HCT116 (cell line): ENCODE measurements at regions not wholly inside any gene's neighbourhood (a gene's known extent, or its start where the extent isn't known, plus 50 kb on each side); places are given as distances from the start of the nearest gene placed in this dataset.

Source experiments
- ATAC-seq: fragments of 200-7000 bp; cut with Tn5 transposase; 2 replicates; pipeline ENCODE4 v1.9.1; 2020; ENCODE audit warnings: mild to moderate bottlenecking, moderate library complexity
- BruUV-seq: library from RNA; stranded (reverse); fragments of 400-500 nt; replicated peaks from 2 replicates; lab custom pipeline; 2021; lab: Mats Ljungman, UMichigan
- CTCF ChIA-PET: fragments of 300-600 bp; sonication (Branson Sonifier 250); formaldehyde crosslinking; loops from one replicate; lab custom pipeline; 2021; ENCODE audit warnings: antibody characterized with exemption; lab: Charles Lee
- POLR2A ChIA-PET: fragments of 300-600, 350-600 bp; sonication (Branson Sonifier 250); formaldehyde crosslinking; loops from one replicate; lab custom pipeline; 2021; ENCODE audit warnings: antibody characterized with exemption; lab: Charles Lee
- RAD21 ChIA-PET, 2 experiments: fragments of 300-600 bp; sonication (Branson Sonifier 250); formaldehyde crosslinking; loops; one replicate each; lab custom pipeline; 2023; ENCODE audit warnings: low total read pairs in 2 of 2; ENCODE audit not compliant: uncharacterized antibody in 2 of 2, unreplicated experiment in 2 of 2, low non-redundant PET in 1 of 2; lab: Charles Lee
- DNase-seq: peaks from one replicate; pipeline ENCODE4 v3.0.0-alpha.2; 2010; ENCODE audit warnings: low read depth, low spot score
- H2AFZ ChIP-seq: fragments of 200-600 bp; shearing (Covaris generic), sonication (generic); 2 replicates; pipeline ENCODE4 v1.6.1; 2017; ENCODE audit warnings: low read depth, mixed run types, mixed read lengths, antibody characterized with exemption, low read length; ENCODE audit not compliant: poor library complexity, severe bottlenecking
- H3K27ac ChIP-seq: 2 replicates; pipeline ENCODE4 v1.5.1; 2012; ENCODE audit warnings: low read depth, low read length
- H3K27me3 ChIP-seq: fragments of 200-600 bp; sonication (generic); 2 replicates; pipeline ENCODE4 v1.6.1; 2016; ENCODE audit warnings: mixed run types, low read length, mixed read lengths; ENCODE audit not compliant: insufficient read depth
- H3K36me3 ChIP-seq, 2 experiments: fragments of 200-500 bp in 1 of 2; fragments of 200-600 bp in 1 of 2; sonication (Bioruptor generic) in 1 of 2; sonication (generic) in 1 of 2; 2 replicates each; pipeline versions ENCODE4 v1.5.1 to v1.6.1; 2014 to 2016; ENCODE audit warnings: low read length in 2 of 2, inconsistent platforms in 1 of 2, mixed read lengths in 1 of 2, mixed run types in 1 of 2; ENCODE audit not compliant: insufficient read depth in 2 of 2, control insufficient read depth in 1 of 2
- H3K4me1 ChIP-seq, 2 experiments: fragments of 200-600 bp in 1 of 2; sonication (generic) in 1 of 2; 2 replicates each; pipeline versions ENCODE4 v1.5.1 to v1.6.1; 2012 to 2017; ENCODE audit warnings: low read length in 2 of 2, inconsistent platforms in 1 of 2, mild to moderate bottlenecking in 1 of 2, mixed read lengths in 1 of 2, mixed run types in 1 of 2, moderate library complexity in 1 of 2; ENCODE audit not compliant: insufficient read depth in 2 of 2, control insufficient read depth in 1 of 2
- H3K4me2 ChIP-seq: fragments of 200-600 bp; sonication (generic); 2 replicates; pipeline ENCODE4 v1.6.1; 2017; ENCODE audit warnings: mixed run types, low read length, mixed read lengths
- H3K4me3 ChIP-seq, 2 experiments: fragments of 200-600 bp in 1 of 2; sonication (generic) in 1 of 2; replicated peaks in 1 of 2; 2 replicates each; pipeline ENCODE4 v1.5.1; 2011 to 2016; ENCODE audit warnings: low read length in 2 of 2, control low read depth in 1 of 2, low read depth in 1 of 2, mild to moderate bottlenecking in 1 of 2, mixed read lengths in 1 of 2, mixed run types in 1 of 2
- H3K79me2 ChIP-seq: fragments of 200-600 bp; sonication (generic); 2 replicates; pipeline ENCODE4 v1.6.1; 2017; ENCODE audit warnings: mild to moderate bottlenecking, mixed run types, low read length, moderate library complexity, mixed read lengths; ENCODE audit not compliant: insufficient read depth
- H3K9ac ChIP-seq: fragments of 200-600 bp; sonication (generic); 2 replicates; pipeline ENCODE4 v1.6.1; 2016; ENCODE audit warnings: low read length, mixed read lengths
- H3K9me2 ChIP-seq: fragments of 200-600 bp; sonication (generic), shearing (Covaris generic); 2 replicates; pipeline ENCODE4 v1.6.1; 2017; ENCODE audit warnings: mixed run types, mild to moderate bottlenecking, moderate library complexity; ENCODE audit not compliant: insufficient read depth
- H3K9me3 ChIP-seq, 2 experiments: fragments of 200-500 bp in 1 of 2; fragments of 200-600 bp in 1 of 2; sonication (Bioruptor generic) in 1 of 2; sonication (generic) in 1 of 2; 2 replicates each; pipeline ENCODE4 v1.6.1; 2014 to 2017; ENCODE audit warnings: low read length in 2 of 2, mixed read lengths in 2 of 2, inconsistent platforms in 1 of 2, low read depth in 1 of 2, mild to moderate bottlenecking in 1 of 2, mixed run types in 1 of 2, moderate library complexity in 1 of 2; ENCODE audit not compliant: control insufficient read depth in 1 of 2, insufficient read depth in 1 of 2
- H4K20me1 ChIP-seq: fragments of 200-600 bp; sonication (generic), shearing (Covaris generic); 2 replicates; pipeline ENCODE4 v1.6.1; 2017; ENCODE audit warnings: mixed run types, mild to moderate bottlenecking, moderate library complexity; ENCODE audit not compliant: insufficient read depth
- ELF1 ChIP-seq: IDR thresholded peaks from 2 replicates; pipeline ENCODE4 v1.6.1; 2012; ENCODE audit warnings: low read depth, borderline replicate concordance
- REST ChIP-seq: IDR thresholded peaks from 2 replicates; pipeline ENCODE4 v1.6.1; 2012; ENCODE audit warnings: low read depth
- SP1 ChIP-seq: IDR thresholded peaks from 2 replicates; pipeline ENCODE4 v1.6.1; 2012; ENCODE audit warnings: low read depth
- YY1 ChIP-seq: IDR thresholded peaks from 2 replicates; pipeline ENCODE4 v1.6.1; 2011; ENCODE audit warnings: low read length, low read depth, moderate library complexity, mild to moderate bottlenecking; ENCODE audit not compliant: insufficient replicate concordance; ENCODE audit errors: extremely low read depth
- ZFX ChIP-seq: fragments of 450-650 bp; IDR thresholded peaks from 2 replicates; pipeline ENCODE4 v1.6.1; 2017
- intact Hi-C: fragments of 100-400 bp; cut with micrococcal nuclease; formaldehyde crosslinking; loops from 2 replicates; pipeline ENCODE4 v1.10.0; 2022
- TF ChIP-seq, protein P1 (sequence below): IDR thresholded peaks from 2 replicates; pipeline ENCODE4 v1.6.1; 2012

GRCh38 chr11:81072273-81072672 is 1631.4 kb upstream of the TENM4 start:
- DNase-seq (no peak), ATAC-seq (no peak)
- no peaks in the 10 kb centered on the region for H3K36me3 ChIP-seq
- ChIA-PET CTCF (no interaction called here), POLR2A (no interaction called here), RAD21 (no interaction called here)
- H3K9me3 ChIP-seq: peaks cover 8 to 16% of the 10 kb centered on the region in 2 experiments; a peak in 2 of 4 replicates
- no peak overlapping the region for H3K9ac ChIP-seq
- no peaks in the 10 kb centered on the region for H3K4me1 ChIP-seq
- TF ChIP-seq YY1: no peak
- TF ChIP-seq ZFX: no peak
- TF ChIP-seq, protein P1, sequence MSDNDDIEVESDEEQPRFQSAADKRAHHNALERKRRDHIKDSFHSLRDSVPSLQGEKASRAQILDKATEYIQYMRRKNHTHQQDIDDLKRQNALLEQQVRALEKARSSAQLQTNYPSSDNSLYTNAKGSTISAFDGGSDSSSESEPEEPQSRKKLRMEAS: no peak
- TF ChIP-seq REST: no peak
- no peak overlapping the region for H2AFZ ChIP-seq
- H3K4me3 ChIP-seq: no peak overlapping the region
- H3K79me2 ChIP-seq: no peaks in the 10 kb centered on the region
- no peak overlapping the region for H3K4me2 ChIP-seq
- intact Hi-C loops: no loop called here
- H3K9me2 ChIP-seq: no peaks in the 10 kb centered on the region
- no TSS peak for BruUV-seq
- no peaks in the 10 kb centered on the region for H3K27me3 ChIP-seq
- no peak overlapping the region for H3K27ac ChIP-seq
- H4K20me1 ChIP-seq: no peaks in the 10 kb centered on the region

- ATAC-seq (no peak), DNase-seq (no peak)
- no peaks in the 10 kb centered on the region for H3K79me2 ChIP-seq
- H3K4me1 ChIP-seq: no peaks in the 10 kb centered on the region
- no peak overlapping the region for H2AFZ ChIP-seq
- H3K4me3 ChIP-seq: no peak overlapping the region
- ChIA-PET RAD21 (no interaction called here), POLR2A (no interaction called here), CTCF (no interaction called here)
- no peaks in the 10 kb centered on the region for H4K20me1 ChIP-seq
- BruUV-seq: no TSS peak
- no peak overlapping the region for H3K27ac ChIP-seq
- H3K4me2 ChIP-seq: no peak overlapping the region
- no peaks in the 10 kb centered on the region for H3K9me2 ChIP-seq
- no peaks in the 10 kb centered on the region for H3K36me3 ChIP-seq
- H3K9me3 ChIP-seq: peaks cover 8 to 16% of the 10 kb centered on the region in 2 experiments; a peak in 2 of 4 replicates
- no peaks in the 10 kb centered on the region for H3K27me3 ChIP-seq
- intact Hi-C loops: no loop called here
- no peak overlapping the region for H3K9ac ChIP-seq
- TF ChIP-seq SP1 (no peak), ELF1 (no peak)
Measured at GRCh38 chr11:81071606-81072005, 1630.8 kb upstream of the TENM4 start.
